Sigmoid colon (tissue), 6 donors: ENCODE measurements at regions not wholly inside any gene's neighbourhood (a gene's known extent, or its start where the extent isn't known, plus 50 kb on each side); places are given as distances from the start of the nearest gene placed in this dataset.

Experiments used
- DNase-seq: peaks from one replicate; pipeline ENCODE4 v3.0.0-alpha.2; 2019
- H3K27ac ChIP-seq, 4 donors: fragments of 200-600 bp; sonication (generic); one replicate each; pipeline ENCODE4 v1.5.1; 2016 to 2019; ENCODE audit warnings: mild to moderate bottlenecking in 1 of 4
- H3K27me3 ChIP-seq, 3 donors: fragments of 200-600 bp; sonication (generic); one replicate each; pipeline ENCODE4 v1.5.1; 2019; ENCODE audit warnings: mild to moderate bottlenecking in 1 of 3
- H3K36me3 ChIP-seq, 4 donors: fragments of 200-600 bp; sonication (generic); one replicate each; pipeline ENCODE4 v1.5.1; 2016 to 2019
- H3K4me1 ChIP-seq, 4 donors: fragments of 200-600 bp; sonication (generic); one replicate each; pipeline ENCODE4 v1.5.1; 2017 to 2019
- H3K4me3 ChIP-seq, 4 donors: fragments of 200-600 bp; sonication (generic); one replicate each; pipeline ENCODE4 v1.5.1; 2017 to 2019; ENCODE audit warnings: mild to moderate bottlenecking in 2 of 4, moderate library complexity in 1 of 4
- H3K9me3 ChIP-seq, 4 donors: fragments of 200-600 bp in 3 of 4; sonication (generic) in 3 of 4; one replicate each; pipeline versions ENCODE4 v1.5.1 to v1.6.1; 2013 to 2019
- EP300 ChIP-seq, 4 donors: sonication (generic); formaldehyde crosslinking; IDR thresholded peaks; one replicate each; pipeline ENCODE4 v1.6.1; 2017; ENCODE audit warnings: antibody characterized with exemption in 4 of 4
- POLR2A ChIP-seq, 2 donors: fragments of 450-650 bp; IDR thresholded peaks; one replicate each; pipeline ENCODE4 v1.6.1; 2016; ENCODE audit warnings: antibody characterized with exemption in 2 of 2, mild to moderate bottlenecking in 2 of 2, moderate library complexity in 2 of 2
- POLR2AphosphoS5 ChIP-seq, 4 donors: sonication (generic); formaldehyde crosslinking; IDR thresholded peaks; one replicate each; pipeline ENCODE4 v1.6.1; 2017; ENCODE audit warnings: antibody characterized with exemption in 4 of 4
- WGBS, 2 donors: extraction: QIAGEN DNeasy Blood & Tissue Kit; methylation state at CpG; one replicate each; pipeline ENCODE4 v1.1.7; 2013; 5-methylcytosine and 5-hydroxymethylcytosine counted together
- intact Hi-C: fragments of 100-400 bp; cut with DNase I; formaldehyde crosslinking; loops from one replicate; pipeline ENCODE4 v1.15.1; 2023
- TF ChIP-seq, protein P1 (sequence below), 4 experiments: fragments of 450-650 bp in 3 of 4; fragments of 200-600 bp in 1 of 4; IDR thresholded peaks; one replicate each; pipeline ENCODE4 v1.5.1; 2016 to 2019; ENCODE audit warnings: antibody characterized with exemption in 4 of 4, mild to moderate bottlenecking in 3 of 4, moderate library complexity in 2 of 4
- donor health status: healthy with polysubstance abuse.
- donor health status: healthy.

GRCh38 chr12:124078800-124079199 lies 105.8 kb downstream of the ZNF664 start:
- DNase-seq = no peak
- Histone ChIP-seq H3K27me3 (no peaks in the 10 kb centered on the region), H3K27ac (no peak overlapping the region), H3K4me3 (no peak overlapping the region), H3K4me1 (no peaks in the 10 kb centered on the region), H3K36me3 (no peaks in the 10 kb centered on the region), H3K9me3 (no peaks in the 10 kb centered on the region)
- intact Hi-C loops = no loop called here
- WGBS, 2 donors = 93 to 95% methylated on average over 4 of the region's 4 CpGs
- TF ChIP-seq, protein P1, sequence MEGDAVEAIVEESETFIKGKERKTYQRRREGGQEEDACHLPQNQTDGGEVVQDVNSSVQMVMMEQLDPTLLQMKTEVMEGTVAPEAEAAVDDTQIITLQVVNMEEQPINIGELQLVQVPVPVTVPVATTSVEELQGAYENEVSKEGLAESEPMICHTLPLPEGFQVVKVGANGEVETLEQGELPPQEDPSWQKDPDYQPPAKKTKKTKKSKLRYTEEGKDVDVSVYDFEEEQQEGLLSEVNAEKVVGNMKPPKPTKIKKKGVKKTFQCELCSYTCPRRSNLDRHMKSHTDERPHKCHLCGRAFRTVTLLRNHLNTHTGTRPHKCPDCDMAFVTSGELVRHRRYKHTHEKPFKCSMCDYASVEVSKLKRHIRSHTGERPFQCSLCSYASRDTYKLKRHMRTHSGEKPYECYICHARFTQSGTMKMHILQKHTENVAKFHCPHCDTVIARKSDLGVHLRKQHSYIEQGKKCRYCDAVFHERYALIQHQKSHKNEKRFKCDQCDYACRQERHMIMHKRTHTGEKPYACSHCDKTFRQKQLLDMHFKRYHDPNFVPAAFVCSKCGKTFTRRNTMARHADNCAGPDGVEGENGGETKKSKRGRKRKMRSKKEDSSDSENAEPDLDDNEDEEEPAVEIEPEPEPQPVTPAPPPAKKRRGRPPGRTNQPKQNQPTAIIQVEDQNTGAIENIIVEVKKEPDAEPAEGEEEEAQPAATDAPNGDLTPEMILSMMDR (IDR thresholded peaks at IDR 0.05) = no peak
- TF ChIP-seq POLR2A (IDR thresholded peaks at IDR 0.05) (no peak), POLR2AphosphoS5 (IDR thresholded peaks at IDR 0.05) (no peak), EP300 (IDR thresholded peaks at IDR 0.05) (no peak)

DNA sequence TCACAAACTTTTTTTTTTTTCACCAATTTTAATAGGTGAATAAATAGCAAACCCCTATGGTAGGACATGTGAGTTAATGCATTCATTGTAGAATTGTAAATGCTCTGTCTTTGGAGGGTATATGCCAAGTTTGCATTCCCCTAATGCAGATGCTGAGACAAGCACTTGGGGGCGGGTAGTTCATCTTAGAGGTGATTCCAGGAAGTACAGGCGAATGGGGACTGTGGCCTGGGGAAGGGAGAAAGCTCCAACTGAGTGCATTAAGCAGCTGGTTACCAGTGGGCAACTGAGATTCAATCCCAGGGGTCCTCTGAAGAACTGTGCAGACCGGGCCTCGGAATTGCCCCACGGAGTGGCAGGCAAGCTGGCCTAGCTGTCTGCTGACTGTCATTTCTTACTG lies 107.6 kb downstream of the ZNF664 start:
- H3K27me3 ChIP-seq = no peaks in the 10 kb centered on the region

DNA sequence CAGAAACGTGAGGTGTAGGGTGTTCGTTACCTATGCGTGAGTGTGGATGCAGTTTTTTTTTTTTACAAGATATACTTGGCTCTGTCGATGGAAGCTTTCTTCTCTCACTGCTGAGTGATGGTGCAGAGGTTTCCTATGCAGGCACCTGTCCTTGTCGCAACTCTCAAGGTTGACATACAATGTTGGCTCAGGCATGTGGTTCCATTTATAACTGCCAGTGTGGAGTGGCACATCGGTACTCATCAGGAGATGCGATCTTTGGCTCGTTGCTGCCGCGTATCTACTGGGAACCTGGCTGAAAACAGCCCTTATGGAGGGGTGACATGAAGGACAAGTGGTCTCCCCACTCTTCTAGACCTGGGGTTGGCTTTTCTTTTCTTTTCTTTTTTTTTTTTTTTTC lies 109.0 kb downstream of the ZNF664 start:
- no peak for TF ChIP-seq POLR2A (IDR thresholded peaks at IDR 0.05)
- TF ChIP-seq, protein P1 (IDR thresholded peaks at IDR 0.05) = no peak
- TF ChIP-seq EP300 (IDR thresholded peaks at IDR 0.05) = no peak
- TF ChIP-seq POLR2AphosphoS5 (IDR thresholded peaks at IDR 0.05) = no peak

More for the DNA sequence above, 107.6 kb downstream of the ZNF664 start:
- Histone ChIP-seq H3K36me3 (no peaks in the 10 kb centered on the region), H3K27ac (no peak overlapping the region), H3K9me3 (no peaks in the 10 kb centered on the region), H3K4me3 (no peak overlapping the region), H3K4me1 (no peaks in the 10 kb centered on the region)
- intact Hi-C loops = no loop called here
- TF ChIP-seq POLR2A (IDR thresholded peaks at IDR 0.05) (no peak), POLR2AphosphoS5 (IDR thresholded peaks at IDR 0.05) (no peak), EP300 (IDR thresholded peaks at IDR 0.05) (no peak)
- 93% methylated on average over 5 of the region's 5 CpGs for WGBS, 2 donors
- no peak for DNase-seq

GRCh38 chr12:124082687-124083086 lies 109.7 kb downstream of the ZNF664 start:
- intact Hi-C loops = no loop called here
- Histone ChIP-seq H3K4me3 (no peak overlapping the region), H3K27me3 (no peaks in the 10 kb centered on the region), H3K36me3 (no peaks in the 10 kb centered on the region), H3K27ac (no peak overlapping the region), H3K4me1 (peaks cover 0 to 7% (median 0%) of the 10 kb centered on the region in 4 donors), H3K9me3 (no peaks in the 10 kb centered on the region)
- TF ChIP-seq, protein P1 (IDR thresholded peaks at IDR 0.05) = no peak
- no peak for TF ChIP-seq POLR2A (IDR thresholded peaks at IDR 0.05)
- no peak for TF ChIP-seq POLR2AphosphoS5 (IDR thresholded peaks at IDR 0.05)
- TF ChIP-seq EP300 (IDR thresholded peaks at IDR 0.05) = no peak
- DNase-seq = no peak
- 86 to 93% methylated on average over 4 of the region's 4 CpGs for WGBS, 2 donors

More for the DNA sequence above, 109.0 kb downstream of the ZNF664 start:
- Histone ChIP-seq H3K27ac (no peak overlapping the region), H3K27me3 (no peaks in the 10 kb centered on the region), H3K9me3 (no peaks in the 10 kb centered on the region), H3K4me3 (no peak overlapping the region), H3K36me3 (no peaks in the 10 kb centered on the region), H3K4me1 (peaks cover 0 to under 1% (median 0%) of the 10 kb centered on the region in 4 donors)
- no peak for DNase-seq
- intact Hi-C loops = no loop called here
- WGBS, 2 donors = 96 to 97% methylated on average over 10 of the region's 10 CpGs

DNA sequence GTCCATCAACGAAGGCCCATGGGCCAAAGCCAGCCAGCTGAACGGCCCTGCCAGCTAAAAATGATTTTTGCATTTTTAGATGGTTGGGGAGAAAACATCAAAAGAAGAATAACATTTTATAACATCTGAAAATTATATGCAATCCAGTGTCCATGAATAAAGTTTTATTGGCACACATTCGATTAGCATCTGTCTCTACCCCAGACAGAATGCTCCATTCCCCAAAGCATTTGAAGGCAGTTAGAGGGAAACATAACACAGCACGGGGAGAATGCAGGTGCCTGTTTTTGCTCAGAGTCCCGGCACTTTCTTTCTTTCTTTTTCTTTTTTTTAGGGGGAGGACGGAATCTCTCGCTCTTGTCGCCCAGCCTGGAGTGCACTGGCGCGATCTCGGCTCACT lies 110.7 kb downstream of the ZNF664 start:
- H3K4me1 ChIP-seq = peaks cover 0 to 14% (median 0%) of the 10 kb centered on the region in 4 donors
- intact Hi-C loops = no loop called here
- TF ChIP-seq, protein P1 (IDR thresholded peaks at IDR 0.05) = no peak
- no peak overlapping the region for H3K4me3 ChIP-seq
- DNase-seq = no peak
- no peaks in the 10 kb centered on the region for H3K36me3 ChIP-seq
- H3K27me3 ChIP-seq = no peaks in the 10 kb centered on the region
- H3K27ac ChIP-seq = no peak overlapping the region
- WGBS, 2 donors = 84 to 91% methylated on average over 11 of the region's 11 CpGs
- H3K9me3 ChIP-seq = no peaks in the 10 kb centered on the region
